ENCODE measurements at regions not wholly inside any gene's neighbourhood (a gene's known extent, or its start where the extent isn't known, plus 50 kb on each side); places are given as distances from the start of the nearest gene placed in this dataset.

DNA sequence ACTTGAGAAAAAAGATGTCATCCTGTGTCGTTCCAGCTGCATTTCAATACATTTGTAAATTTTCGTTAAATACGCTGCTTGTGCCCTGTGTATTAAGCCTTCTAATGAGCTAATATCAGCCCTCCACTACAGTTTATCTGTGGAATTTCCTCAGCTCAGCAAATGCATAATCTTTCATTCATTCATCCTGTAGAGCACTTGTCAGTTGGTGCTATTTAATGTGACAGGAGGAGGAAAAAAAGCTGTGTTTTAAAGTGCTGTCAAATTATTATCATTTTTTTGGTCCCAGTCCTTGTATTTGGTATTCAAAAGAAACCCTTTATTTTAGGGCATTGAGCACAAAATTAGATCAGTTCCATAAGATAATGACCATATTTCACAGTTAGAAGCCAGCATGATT lies 184.7 kb downstream of the FAT3 start:
- H2AFZ ChIP-seq: no peak overlapping the region
- no peak overlapping the region for H3K4me3 Mint-ChIP-seq
- TF ChIP-seq EZH2phosphoT487 (IDR thresholded peaks at IDR 0.05; ENCODE audit: unreplicated experiment) (no peak), POLR2AphosphoS5 (IDR thresholded peaks at IDR 0.05; ENCODE audit: low read depth) (no peak), REST (IDR thresholded peaks at IDR 0.05; ENCODE audit: unreplicated experiment) (no peak)
- TF ChIP-seq, protein P1, sequence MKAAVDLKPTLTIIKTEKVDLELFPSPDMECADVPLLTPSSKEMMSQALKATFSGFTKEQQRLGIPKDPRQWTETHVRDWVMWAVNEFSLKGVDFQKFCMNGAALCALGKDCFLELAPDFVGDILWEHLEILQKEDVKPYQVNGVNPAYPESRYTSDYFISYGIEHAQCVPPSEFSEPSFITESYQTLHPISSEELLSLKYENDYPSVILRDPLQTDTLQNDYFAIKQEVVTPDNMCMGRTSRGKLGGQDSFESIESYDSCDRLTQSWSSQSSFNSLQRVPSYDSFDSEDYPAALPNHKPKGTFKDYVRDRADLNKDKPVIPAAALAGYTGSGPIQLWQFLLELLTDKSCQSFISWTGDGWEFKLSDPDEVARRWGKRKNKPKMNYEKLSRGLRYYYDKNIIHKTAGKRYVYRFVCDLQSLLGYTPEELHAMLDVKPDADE (IDR thresholded peaks at IDR 0.05): no peak
- H3K4me3 ChIP-seq: no peak overlapping the region
- H3K27ac Mint-ChIP-seq: no peak overlapping the region
- peak overlapping the region; percentile 66 for H3K4me2 ChIP-seq
- no peaks in the 10 kb centered on the region; the same call in 1 of the 2 replicates for H3K36me3 ChIP-seq (ENCODE audit: insufficient read depth)
- H3K27ac ChIP-seq (ENCODE audit: low read depth): no peak overlapping the region; the same call in 1 of the 2 replicates
- H3K9me2 ChIP-seq (ENCODE audit: insufficient read depth): no peaks in the 10 kb centered on the region
- H3K27me3 ChIP-seq (ENCODE audit: insufficient read depth): no peaks in the 10 kb centered on the region
- no peak for ATAC-seq
- H3K36me3 Mint-ChIP-seq (ENCODE audit: low read depth): peaks cover 13% of the 10 kb centered on the region; the same call in 2 of the 3 replicates
- H3K27me3 Mint-ChIP-seq (ENCODE audit: insufficient read depth, low read depth, poor library complexity): no peaks in the 10 kb centered on the region
- peaks cover 4% of the 10 kb centered on the region; the same call in 2 of the 3 replicates for H3K9me3 Mint-ChIP-seq
- H3K79me2 ChIP-seq (replicated peaks; ENCODE audit: insufficient read depth): peaks cover 88% of the 10 kb centered on the region
- peaks cover 74% of the 10 kb centered on the region for H3K4me1 Mint-ChIP-seq
- H3K4me1 ChIP-seq (ENCODE audit: insufficient read depth): peaks cover 62% of the 10 kb centered on the region
- H3F3A ChIP-seq (replicated peaks; ENCODE audit: low read depth): no peaks in the 10 kb centered on the region
- no peaks in the 10 kb centered on the region for H4K20me1 ChIP-seq (replicated peaks; ENCODE audit: insufficient read depth)
- DNase-seq (ENCODE audit: low spot score): no peak

GRCh38 chr11:92409956-92410355 lies 185.3 kb downstream of the FAT3 start:
- Mint-ChIP-seq H3K9me3 (peaks cover 2% of the 10 kb centered on the region; the same call in 1 of the 3 replicates), H3K27ac (peak overlapping the region; percentile 47), H3K4me1 (peaks cover 76% of the 10 kb centered on the region), H3K36me3 (ENCODE audit: low read depth) (peaks cover 7% of the 10 kb centered on the region; the same call in 2 of the 3 replicates), H3K27me3 (ENCODE audit: insufficient read depth, low read depth, poor library complexity) (no peaks in the 10 kb centered on the region), H3K4me3 (no peak overlapping the region)
- H2AFZ ChIP-seq: no peak overlapping the region
- no peaks in the 10 kb centered on the region for H3K9me2 ChIP-seq (ENCODE audit: insufficient read depth)
- no peak overlapping the region for H3K4me3 ChIP-seq
- DNase-seq (ENCODE audit: low spot score): no peak
- H3K79me2 ChIP-seq (replicated peaks; ENCODE audit: insufficient read depth): peaks cover 88% of the 10 kb centered on the region
- H3K4me1 ChIP-seq (ENCODE audit: insufficient read depth): peaks cover 62% of the 10 kb centered on the region
- no peak for ATAC-seq
- no peaks in the 10 kb centered on the region for H3F3A ChIP-seq (replicated peaks; ENCODE audit: low read depth)
- H3K36me3 ChIP-seq (ENCODE audit: insufficient read depth): no peaks in the 10 kb centered on the region
- H3K27ac ChIP-seq (ENCODE audit: low read depth): peak overlapping the region; percentile 40; the same call in 1 of the 2 replicates
- H3K27me3 ChIP-seq (ENCODE audit: insufficient read depth): no peaks in the 10 kb centered on the region
- H3K4me2 ChIP-seq: 0 out of 2 replicates have a peak overlapping the region, but pooled peaks have one; percentile 66
- no peaks in the 10 kb centered on the region for H4K20me1 ChIP-seq (replicated peaks; ENCODE audit: insufficient read depth)
- no peak for TF ChIP-seq EZH2phosphoT487 (IDR thresholded peaks at IDR 0.05; ENCODE audit: unreplicated experiment)
- no peak for TF ChIP-seq NANOG (IDR thresholded peaks at IDR 0.05; ENCODE audit: borderline replicate concordance)
- TF ChIP-seq, protein P2, sequence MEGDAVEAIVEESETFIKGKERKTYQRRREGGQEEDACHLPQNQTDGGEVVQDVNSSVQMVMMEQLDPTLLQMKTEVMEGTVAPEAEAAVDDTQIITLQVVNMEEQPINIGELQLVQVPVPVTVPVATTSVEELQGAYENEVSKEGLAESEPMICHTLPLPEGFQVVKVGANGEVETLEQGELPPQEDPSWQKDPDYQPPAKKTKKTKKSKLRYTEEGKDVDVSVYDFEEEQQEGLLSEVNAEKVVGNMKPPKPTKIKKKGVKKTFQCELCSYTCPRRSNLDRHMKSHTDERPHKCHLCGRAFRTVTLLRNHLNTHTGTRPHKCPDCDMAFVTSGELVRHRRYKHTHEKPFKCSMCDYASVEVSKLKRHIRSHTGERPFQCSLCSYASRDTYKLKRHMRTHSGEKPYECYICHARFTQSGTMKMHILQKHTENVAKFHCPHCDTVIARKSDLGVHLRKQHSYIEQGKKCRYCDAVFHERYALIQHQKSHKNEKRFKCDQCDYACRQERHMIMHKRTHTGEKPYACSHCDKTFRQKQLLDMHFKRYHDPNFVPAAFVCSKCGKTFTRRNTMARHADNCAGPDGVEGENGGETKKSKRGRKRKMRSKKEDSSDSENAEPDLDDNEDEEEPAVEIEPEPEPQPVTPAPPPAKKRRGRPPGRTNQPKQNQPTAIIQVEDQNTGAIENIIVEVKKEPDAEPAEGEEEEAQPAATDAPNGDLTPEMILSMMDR (conservative IDR thresholded peaks at IDR 0.05; ENCODE audit: low read depth in 2 of 2): no peak
- TF ChIP-seq, protein P3, sequence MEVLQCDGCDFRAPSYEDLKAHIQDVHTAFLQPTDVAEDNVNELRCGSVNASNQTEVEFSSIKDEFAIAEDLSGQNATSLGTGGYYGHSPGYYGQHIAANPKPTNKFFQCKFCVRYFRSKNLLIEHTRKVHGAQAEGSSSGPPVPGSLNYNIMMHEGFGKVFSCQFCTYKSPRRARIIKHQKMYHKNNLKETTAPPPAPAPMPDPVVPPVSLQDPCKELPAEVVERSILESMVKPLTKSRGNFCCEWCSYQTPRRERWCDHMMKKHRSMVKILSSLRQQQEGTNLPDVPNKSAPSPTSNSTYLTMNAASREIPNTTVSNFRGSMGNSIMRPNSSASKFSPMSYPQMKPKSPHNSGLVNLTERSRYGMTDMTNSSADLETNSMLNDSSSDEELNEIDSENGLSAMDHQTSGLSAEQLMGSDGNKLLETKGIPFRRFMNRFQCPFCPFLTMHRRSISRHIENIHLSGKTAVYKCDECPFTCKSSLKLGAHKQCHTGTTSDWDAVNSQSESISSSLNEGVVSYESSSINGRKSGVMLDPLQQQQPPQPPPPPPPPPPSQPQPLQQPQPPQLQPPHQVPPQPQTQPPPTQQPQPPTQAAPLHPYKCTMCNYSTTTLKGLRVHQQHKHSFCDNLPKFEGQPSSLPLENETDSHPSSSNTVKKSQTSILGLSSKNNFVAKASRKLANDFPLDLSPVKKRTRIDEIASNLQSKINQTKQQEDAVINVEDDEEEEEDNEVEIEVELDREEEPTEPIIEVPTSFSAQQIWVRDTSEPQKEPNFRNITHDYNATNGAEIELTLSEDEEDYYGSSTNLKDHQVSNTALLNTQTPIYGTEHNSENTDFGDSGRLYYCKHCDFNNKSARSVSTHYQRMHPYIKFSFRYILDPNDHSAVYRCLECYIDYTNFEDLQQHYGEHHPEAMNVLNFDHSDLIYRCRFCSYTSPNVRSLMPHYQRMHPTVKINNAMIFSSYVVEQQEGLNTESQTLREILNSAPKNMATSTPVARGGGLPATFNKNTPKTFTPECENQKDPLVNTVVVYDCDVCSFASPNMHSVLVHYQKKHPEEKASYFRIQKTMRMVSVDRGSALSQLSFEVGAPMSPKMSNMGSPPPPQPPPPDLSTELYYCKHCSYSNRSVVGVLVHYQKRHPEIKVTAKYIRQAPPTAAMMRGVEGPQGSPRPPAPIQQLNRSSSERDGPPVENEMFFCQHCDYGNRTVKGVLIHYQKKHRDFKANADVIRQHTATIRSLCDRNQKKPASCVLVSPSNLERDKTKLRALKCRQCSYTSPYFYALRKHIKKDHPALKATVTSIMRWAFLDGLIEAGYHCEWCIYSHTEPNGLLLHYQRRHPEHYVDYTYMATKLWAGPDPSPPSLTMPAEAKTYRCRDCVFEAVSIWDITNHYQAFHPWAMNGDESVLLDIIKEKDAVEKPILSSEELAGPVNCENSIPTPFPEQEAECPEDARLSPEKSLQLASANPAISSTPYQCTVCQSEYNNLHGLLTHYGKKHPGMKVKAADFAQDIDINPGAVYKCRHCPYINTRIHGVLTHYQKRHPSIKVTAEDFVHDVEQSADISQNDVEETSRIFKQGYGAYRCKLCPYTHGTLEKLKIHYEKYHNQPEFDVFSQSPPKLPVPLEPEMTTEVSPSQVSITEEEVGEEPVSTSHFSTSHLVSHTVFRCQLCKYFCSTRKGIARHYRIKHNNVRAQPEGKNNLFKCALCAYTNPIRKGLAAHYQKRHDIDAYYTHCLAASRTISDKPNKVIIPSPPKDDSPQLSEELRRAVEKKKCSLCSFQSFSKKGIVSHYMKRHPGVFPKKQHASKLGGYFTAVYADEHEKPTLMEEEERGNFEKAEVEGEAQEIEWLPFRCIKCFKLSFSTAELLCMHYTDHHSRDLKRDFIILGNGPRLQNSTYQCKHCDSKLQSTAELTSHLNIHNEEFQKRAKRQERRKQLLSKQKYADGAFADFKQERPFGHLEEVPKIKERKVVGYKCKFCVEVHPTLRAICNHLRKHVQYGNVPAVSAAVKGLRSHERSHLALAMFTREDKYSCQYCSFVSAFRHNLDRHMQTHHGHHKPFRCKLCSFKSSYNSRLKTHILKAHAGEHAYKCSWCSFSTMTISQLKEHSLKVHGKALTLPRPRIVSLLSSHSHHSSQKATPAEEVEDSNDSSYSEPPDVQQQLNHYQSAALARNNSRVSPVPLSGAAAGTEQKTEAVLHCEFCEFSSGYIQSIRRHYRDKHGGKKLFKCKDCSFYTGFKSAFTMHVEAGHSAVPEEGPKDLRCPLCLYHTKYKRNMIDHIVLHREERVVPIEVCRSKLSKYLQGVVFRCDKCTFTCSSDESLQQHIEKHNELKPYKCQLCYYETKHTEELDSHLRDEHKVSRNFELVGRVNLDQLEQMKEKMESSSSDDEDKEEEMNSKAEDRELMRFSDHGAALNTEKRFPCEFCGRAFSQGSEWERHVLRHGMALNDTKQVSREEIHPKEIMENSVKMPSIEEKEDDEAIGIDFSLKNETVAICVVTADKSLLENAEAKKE (CRISPR knock-in tag; IDR thresholded peaks at IDR 0.05): no peak

Data from GM23338 (cell line).